Upper lobe of left lung (tissue), 6 donors: ENCODE measurements at regions not wholly inside any gene's neighbourhood (a gene's known extent, or its start where the extent isn't known, plus 50 kb on each side); places are given as distances from the start of the nearest gene placed in this dataset.

Experiments
- ATAC-seq, 2 donors: fragments of 200-7000 bp; cut with Tn5 transposase; one replicate each; pipeline ENCODE4 v1.9.1; 2022; ENCODE audit warnings: mild to moderate bottlenecking in 2 of 2, moderate library complexity in 2 of 2; ENCODE audit not compliant: low FRiP score in 2 of 2
- DNase-seq, 2 donors: peaks; one replicate each; pipeline ENCODE4 v3.0.0-alpha.2; 2019 to 2020
- H3K27ac ChIP-seq, 4 donors: fragments of 200-600 bp; sonication (generic); one replicate each; pipeline ENCODE4 v1.5.1; 2016 to 2019
- H3K27me3 ChIP-seq, 4 donors: fragments of 200-600 bp; sonication (generic); one replicate each; pipeline ENCODE4 v1.5.1; 2017 to 2019
- H3K36me3 ChIP-seq, 4 donors: fragments of 200-600 bp; sonication (generic); one replicate each; pipeline ENCODE4 v1.5.1; 2016 to 2019
- H3K4me1 ChIP-seq, 4 donors: fragments of 200-600 bp; sonication (generic); one replicate each; pipeline ENCODE4 v1.5.1; 2018 to 2019
- H3K4me3 ChIP-seq, 4 donors: fragments of 200-600 bp; sonication (generic); one replicate each; pipeline ENCODE4 v1.5.1; 2017 to 2019; ENCODE audit warnings: mild to moderate bottlenecking in 2 of 4, moderate library complexity in 1 of 4
- H3K9me3 ChIP-seq, 4 donors: fragments of 200-600 bp; sonication (generic); one replicate each; pipeline ENCODE4 v1.5.1; 2018 to 2019
- EP300 ChIP-seq, 4 donors: sonication (generic); formaldehyde crosslinking; IDR thresholded peaks; one replicate each; pipeline ENCODE4 v1.5.1; 2017; ENCODE audit warnings: antibody characterized with exemption in 4 of 4, control low read depth in 2 of 4
- POLR2A ChIP-seq, 4 donors: fragments of 450-650 bp; IDR thresholded peaks; one replicate each; pipeline ENCODE4 v1.5.1; 2016 to 2017; ENCODE audit warnings: antibody characterized with exemption in 4 of 4, mild to moderate bottlenecking in 2 of 4
- POLR2AphosphoS5 ChIP-seq, 2 donors: sonication (generic); formaldehyde crosslinking; IDR thresholded peaks; one replicate each; pipeline ENCODE4 v1.5.1; 2017; ENCODE audit warnings: antibody characterized with exemption in 2 of 2
- WGBS, 2 donors: methylation state at CpG; one replicate each; pipeline ENCODE4 v1.1.5; 2017 to 2018; 5-methylcytosine and 5-hydroxymethylcytosine counted together
- TF ChIP-seq, protein P1 (sequence below), 6 experiments: fragments of 450-650 bp in 4 of 6; fragments of 200-600 bp in 2 of 6; sonication (generic) in 2 of 6; IDR thresholded peaks; one replicate each; pipeline ENCODE4 v1.5.1; 2016 to 2019; ENCODE audit warnings: antibody characterized with exemption in 6 of 6
- donor health status: DM: no; HTN: no; CAD: no; lungs with moderate emphysema.
- donor health status: DM: no; HTN: yes; CAD: no; lungs with severe emphysema.

- Histone ChIP-seq H3K27me3 (no peaks in the 10 kb centered on the region), H3K36me3 (no peaks in the 10 kb centered on the region), H3K4me1 (no peaks in the 10 kb centered on the region), H3K27ac (no peak overlapping the region), H3K4me3 (no peak overlapping the region), H3K9me3 (no peaks in the 10 kb centered on the region)
- ATAC-seq (peak in 1 of 2 donors; percentile 34), DNase-seq (no peak)
- TF ChIP-seq POLR2A (IDR thresholded peaks at IDR 0.05) = no peak
- no peak for TF ChIP-seq EP300 (IDR thresholded peaks at IDR 0.05)
- TF ChIP-seq, protein P1, sequence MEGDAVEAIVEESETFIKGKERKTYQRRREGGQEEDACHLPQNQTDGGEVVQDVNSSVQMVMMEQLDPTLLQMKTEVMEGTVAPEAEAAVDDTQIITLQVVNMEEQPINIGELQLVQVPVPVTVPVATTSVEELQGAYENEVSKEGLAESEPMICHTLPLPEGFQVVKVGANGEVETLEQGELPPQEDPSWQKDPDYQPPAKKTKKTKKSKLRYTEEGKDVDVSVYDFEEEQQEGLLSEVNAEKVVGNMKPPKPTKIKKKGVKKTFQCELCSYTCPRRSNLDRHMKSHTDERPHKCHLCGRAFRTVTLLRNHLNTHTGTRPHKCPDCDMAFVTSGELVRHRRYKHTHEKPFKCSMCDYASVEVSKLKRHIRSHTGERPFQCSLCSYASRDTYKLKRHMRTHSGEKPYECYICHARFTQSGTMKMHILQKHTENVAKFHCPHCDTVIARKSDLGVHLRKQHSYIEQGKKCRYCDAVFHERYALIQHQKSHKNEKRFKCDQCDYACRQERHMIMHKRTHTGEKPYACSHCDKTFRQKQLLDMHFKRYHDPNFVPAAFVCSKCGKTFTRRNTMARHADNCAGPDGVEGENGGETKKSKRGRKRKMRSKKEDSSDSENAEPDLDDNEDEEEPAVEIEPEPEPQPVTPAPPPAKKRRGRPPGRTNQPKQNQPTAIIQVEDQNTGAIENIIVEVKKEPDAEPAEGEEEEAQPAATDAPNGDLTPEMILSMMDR (IDR thresholded peaks at IDR 0.05) = no peak
- no peak for TF ChIP-seq POLR2AphosphoS5 (IDR thresholded peaks at IDR 0.05)
- 92 to 94% methylated on average over 10 of the region's 10 CpGs for WGBS, 2 donors
These were observed 117.7 kb upstream of the RAB6C start for GRCh38 chr2:129861666-129862288.

GRCh38 chr2:129862668-129863067 lies 116.8 kb upstream of the RAB6C start:
- H3K4me3 ChIP-seq = no peak overlapping the region
- H3K4me1 ChIP-seq = no peaks in the 10 kb centered on the region
- H3K36me3 ChIP-seq = no peaks in the 10 kb centered on the region
- no peak overlapping the region for H3K27ac ChIP-seq
- DNase-seq (no peak), ATAC-seq (no peak)
- H3K9me3 ChIP-seq = no peaks in the 10 kb centered on the region
- WGBS, 2 donors = 84% methylated on average over 8 of the region's 8 CpGs
- TF ChIP-seq POLR2AphosphoS5 (IDR thresholded peaks at IDR 0.05) = no peak
- TF ChIP-seq, protein P1 (IDR thresholded peaks at IDR 0.05) = no peak
- no peak for TF ChIP-seq EP300 (IDR thresholded peaks at IDR 0.05)
- TF ChIP-seq POLR2A (IDR thresholded peaks at IDR 0.05) = no peak
- no peaks in the 10 kb centered on the region for H3K27me3 ChIP-seq

DNA sequence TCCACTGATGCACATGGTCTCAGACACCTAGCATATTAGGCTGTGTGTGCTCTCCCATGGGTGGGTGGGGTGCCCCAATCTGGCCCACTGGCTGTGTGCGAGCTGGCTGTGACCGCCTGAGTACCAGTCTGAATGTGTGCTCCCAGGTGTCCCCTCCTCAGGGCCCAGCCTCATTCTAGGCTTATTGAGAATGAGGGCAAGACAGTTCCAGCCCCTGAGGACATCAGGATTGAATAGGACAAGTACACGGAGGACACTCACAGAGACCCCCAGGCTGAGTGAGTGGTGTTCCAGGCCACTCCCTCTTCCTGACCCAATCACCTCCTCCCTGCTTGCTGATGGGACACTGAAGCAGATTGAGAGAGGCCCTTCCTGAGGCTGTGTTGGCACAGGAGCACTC lies 116.1 kb upstream of the RAB6C start:
- no peak for TF ChIP-seq POLR2A (IDR thresholded peaks at IDR 0.05)
- no peaks in the 10 kb centered on the region for H3K27me3 ChIP-seq
- no peaks in the 10 kb centered on the region for H3K4me1 ChIP-seq
- H3K36me3 ChIP-seq = no peaks in the 10 kb centered on the region
- ATAC-seq (no peak), DNase-seq (no peak)
- H3K27ac ChIP-seq = no peak overlapping the region
- 83 to 91% methylated on average over 1 to 3 of the region's 3 CpGs for WGBS, 2 donors
- H3K9me3 ChIP-seq = no peaks in the 10 kb centered on the region
- no peak overlapping the region for H3K4me3 ChIP-seq

DNA sequence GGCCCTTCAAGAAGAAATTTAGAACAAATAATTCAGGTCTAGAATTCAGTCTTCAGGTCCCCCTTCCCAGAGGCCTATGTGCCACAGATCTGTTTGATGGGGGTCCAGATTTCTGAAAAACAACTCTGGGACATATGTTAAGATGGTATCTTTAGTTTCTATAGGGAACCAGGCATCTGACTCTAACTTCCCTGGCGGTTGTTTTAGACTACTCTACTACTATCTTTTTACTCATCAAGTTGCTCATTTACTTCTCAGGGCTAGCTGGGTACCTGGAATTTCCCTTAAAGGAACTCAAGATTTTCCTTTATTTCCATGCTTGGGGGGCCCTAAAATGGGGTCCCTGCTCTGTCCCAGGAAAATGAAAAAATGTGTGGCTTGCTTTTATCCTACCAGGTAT lies 114.7 kb upstream of the RAB6C start:
- Histone ChIP-seq H3K9me3 (no peaks in the 10 kb centered on the region), H3K4me3 (no peak overlapping the region), H3K4me1 (no peaks in the 10 kb centered on the region), H3K27ac (no peak overlapping the region), H3K36me3 (no peaks in the 10 kb centered on the region), H3K27me3 (no peaks in the 10 kb centered on the region)
- DNase-seq (no peak), ATAC-seq (no peak)
- TF ChIP-seq EP300 (IDR thresholded peaks at IDR 0.05) (no peak), POLR2A (IDR thresholded peaks at IDR 0.05) (no peak), POLR2AphosphoS5 (IDR thresholded peaks at IDR 0.05) (no peak)
- TF ChIP-seq, protein P1 (IDR thresholded peaks at IDR 0.05) = no peak
- 74 to 100% methylated on average over 1 of the region's 1 CpG for WGBS, 2 donors

- H3K36me3 ChIP-seq = no peaks in the 10 kb centered on the region
- no peak for TF ChIP-seq POLR2AphosphoS5 (IDR thresholded peaks at IDR 0.05)
- TF ChIP-seq, protein P1 (IDR thresholded peaks at IDR 0.05) = no peak
- TF ChIP-seq POLR2A (IDR thresholded peaks at IDR 0.05) = no peak
- TF ChIP-seq EP300 (IDR thresholded peaks at IDR 0.05) = no peak
- DNase-seq = no peak
- no peak for ATAC-seq
- H3K4me3 ChIP-seq = no peak overlapping the region
- no peak overlapping the region for H3K27ac ChIP-seq
- no peaks in the 10 kb centered on the region for H3K9me3 ChIP-seq
- H3K27me3 ChIP-seq = no peaks in the 10 kb centered on the region
- H3K4me1 ChIP-seq = no peaks in the 10 kb centered on the region
- WGBS, 2 donors = 90 to 91% methylated on average over 11 of the region's 11 CpGs
These were observed 113.5 kb upstream of the RAB6C start for GRCh38 chr2:129865976-129866375.
